ENCODE measurements at regions not wholly inside any gene's neighbourhood (a gene's known extent, or its start where the extent isn't known, plus 50 kb on each side); places are given as distances from the start of the nearest gene placed in this dataset.

DNA sequence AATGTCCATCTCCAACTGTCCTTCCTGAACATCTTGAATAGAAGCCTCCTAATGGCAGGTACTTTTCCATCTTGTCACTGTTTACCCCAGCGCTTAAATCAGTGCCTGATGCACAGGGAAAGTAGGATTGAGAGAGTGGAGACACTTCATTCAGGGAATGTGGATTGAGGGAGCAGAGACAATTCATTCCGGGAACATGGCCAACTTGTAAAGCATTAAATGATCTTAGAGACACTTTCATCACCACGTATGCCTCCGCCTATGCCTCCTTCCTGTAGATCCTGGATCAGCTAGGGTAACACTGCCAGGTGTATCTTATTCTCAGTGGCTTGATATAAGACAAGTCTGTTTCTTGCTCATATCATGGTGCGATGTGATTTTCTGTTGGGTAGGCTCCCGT is 67.6 kb upstream of the CSRP2 start:
- TF ChIP-seq, protein P1, sequence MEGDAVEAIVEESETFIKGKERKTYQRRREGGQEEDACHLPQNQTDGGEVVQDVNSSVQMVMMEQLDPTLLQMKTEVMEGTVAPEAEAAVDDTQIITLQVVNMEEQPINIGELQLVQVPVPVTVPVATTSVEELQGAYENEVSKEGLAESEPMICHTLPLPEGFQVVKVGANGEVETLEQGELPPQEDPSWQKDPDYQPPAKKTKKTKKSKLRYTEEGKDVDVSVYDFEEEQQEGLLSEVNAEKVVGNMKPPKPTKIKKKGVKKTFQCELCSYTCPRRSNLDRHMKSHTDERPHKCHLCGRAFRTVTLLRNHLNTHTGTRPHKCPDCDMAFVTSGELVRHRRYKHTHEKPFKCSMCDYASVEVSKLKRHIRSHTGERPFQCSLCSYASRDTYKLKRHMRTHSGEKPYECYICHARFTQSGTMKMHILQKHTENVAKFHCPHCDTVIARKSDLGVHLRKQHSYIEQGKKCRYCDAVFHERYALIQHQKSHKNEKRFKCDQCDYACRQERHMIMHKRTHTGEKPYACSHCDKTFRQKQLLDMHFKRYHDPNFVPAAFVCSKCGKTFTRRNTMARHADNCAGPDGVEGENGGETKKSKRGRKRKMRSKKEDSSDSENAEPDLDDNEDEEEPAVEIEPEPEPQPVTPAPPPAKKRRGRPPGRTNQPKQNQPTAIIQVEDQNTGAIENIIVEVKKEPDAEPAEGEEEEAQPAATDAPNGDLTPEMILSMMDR (conservative IDR thresholded peaks at IDR 0.05; ENCODE audit: low read depth, low read length): no peak
- no peak for TF ChIP-seq MXI1 (IDR thresholded peaks at IDR 0.05; ENCODE audit: borderline replicate concordance, low read depth, low read length)
- TF ChIP-seq FOS (IDR thresholded peaks at IDR 0.05; ENCODE audit: low read depth, low read length): no peak
- no peak for TF ChIP-seq SMC3 (IDR thresholded peaks at IDR 0.05; ENCODE audit: low read depth, low read length)
- no peak for TF ChIP-seq MAFK (IDR thresholded peaks at IDR 0.05; ENCODE audit: low read depth, low read length)
- TF ChIP-seq RFX5 (IDR thresholded peaks at IDR 0.05; ENCODE audit: low read depth, low read length): no peak
- TF ChIP-seq, protein P2, sequence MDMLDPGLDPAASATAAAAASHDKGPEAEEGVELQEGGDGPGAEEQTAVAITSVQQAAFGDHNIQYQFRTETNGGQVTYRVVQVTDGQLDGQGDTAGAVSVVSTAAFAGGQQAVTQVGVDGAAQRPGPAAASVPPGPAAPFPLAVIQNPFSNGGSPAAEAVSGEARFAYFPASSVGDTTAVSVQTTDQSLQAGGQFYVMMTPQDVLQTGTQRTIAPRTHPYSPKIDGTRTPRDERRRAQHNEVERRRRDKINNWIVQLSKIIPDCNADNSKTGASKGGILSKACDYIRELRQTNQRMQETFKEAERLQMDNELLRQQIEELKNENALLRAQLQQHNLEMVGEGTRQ (IDR thresholded peaks at IDR 0.05; ENCODE audit: low read depth, low read length): no peak
- TF ChIP-seq POLR2A (IDR thresholded peaks at IDR 0.05; ENCODE audit: low read depth, low read length): no peak
- TF ChIP-seq RAD21 (IDR thresholded peaks at IDR 0.05; ENCODE audit: low read length): no peak
